H1 (cell line): ENCODE measurements at regions not wholly inside any gene's neighbourhood (a gene's known extent, or its start where the extent isn't known, plus 50 kb on each side); places are given as distances from the start of the nearest gene placed in this dataset.

ENCODE experiments used
- CTCF ChIA-PET: fragments of 300-600 bp; sonication (Branson Sonifier 250); formaldehyde crosslinking; loops from one replicate; lab custom pipeline; 2021; ENCODE audit not compliant: partially characterized antibody; lab: Charles Lee
- POLR2A ChIA-PET: fragments of 300-600 bp; sonication (Branson Sonifier 250); formaldehyde crosslinking; loops from one replicate; lab custom pipeline; 2021; ENCODE audit warnings: inconsistent platforms; ENCODE audit not compliant: partially characterized antibody; lab: Charles Lee
- DNase-seq, 2 experiments: peaks; one replicate each; pipeline versions ENCODE4 v3.0.0 to v3.0.0-alpha.2; 2010 to 2022; ENCODE audit warnings: low spot score in 2 of 2, low read depth in 1 of 2, mixed read lengths in 1 of 2
- FAIRE-seq: peaks from 2 replicates; lab custom pipeline; 2011; peaks lifted over from hg19 to GRCh38; lab: Jason Lieb, UNC
- H2AFZ ChIP-seq: 2 replicates; pipeline ENCODE4 v1.8.1; 2012; ENCODE audit warnings: low read length, inconsistent platforms
- H2AK5ac ChIP-seq: 2 replicates; pipeline ENCODE4 v1.6.1; 2013; ENCODE audit warnings: low read depth, low read length
- H2BK120ac ChIP-seq: replicated peaks from 2 replicates; pipeline ENCODE3; 2013; ENCODE audit warnings: low read depth, low read length, inconsistent platforms
- H2BK12ac ChIP-seq: 2 replicates; pipeline ENCODE4 v1.6.1; 2013; ENCODE audit warnings: low read depth, low read length
- H2BK15ac ChIP-seq: 2 replicates; pipeline ENCODE4 v1.6.1; 2013; ENCODE audit warnings: low read length
- H2BK20ac ChIP-seq: 2 replicates; pipeline ENCODE4 v1.6.1; 2013; ENCODE audit warnings: low read length
- H2BK5ac ChIP-seq: 2 replicates; pipeline ENCODE4 v1.6.1; 2013; ENCODE audit warnings: low read depth, low read length
- H3K14ac ChIP-seq: 2 replicates; pipeline ENCODE4 v1.6.1; 2013; ENCODE audit warnings: inconsistent platforms; ENCODE audit not compliant: insufficient read length
- H3K18ac ChIP-seq: 2 replicates; pipeline ENCODE4 v1.6.1; 2013; ENCODE audit warnings: low read length; ENCODE audit errors: extremely low read depth
- H3K23ac ChIP-seq: 2 replicates; pipeline ENCODE4 v1.6.1; 2013; ENCODE audit warnings: inconsistent platforms; ENCODE audit not compliant: insufficient read length
- H3K23me2 ChIP-seq: 2 replicates; pipeline ENCODE4 v1.6.1; 2013; ENCODE audit warnings: low read depth, low read length
- H3K27ac ChIP-seq: 2 replicates; pipeline ENCODE4 v1.6.1; 2011; ENCODE audit warnings: low read depth, low read length, inconsistent platforms
- H3K27me3 ChIP-seq, 4 experiments: replicated peaks in 1 of 4; 1 replicate in 1 of 4; 2 replicates in 3 of 4; pipeline versions ENCODE4 v1.6.1 to v1.8.1; 2011 to 2013; ENCODE audit warnings: low read length in 3 of 4, mild to moderate bottlenecking in 3 of 4, inconsistent platforms in 2 of 4, mixed read lengths in 2 of 4, moderate library complexity in 1 of 4; ENCODE audit not compliant: control insufficient read depth in 3 of 4, insufficient read depth in 3 of 4; ENCODE audit errors: extremely low read depth in 1 of 4
- H3K36me3 ChIP-seq, 4 experiments: 2 replicates each; pipeline versions ENCODE4 v1.6.1 to v1.8.1; 2011 to 2013; ENCODE audit warnings: mild to moderate bottlenecking in 4 of 4, low read length in 3 of 4, moderate library complexity in 2 of 4, control low read depth in 1 of 4, inconsistent platforms in 1 of 4; ENCODE audit not compliant: insufficient read depth in 4 of 4, control insufficient read depth in 2 of 4
- H3K4ac ChIP-seq: replicated peaks from 2 replicates; pipeline ENCODE3; 2013; ENCODE audit warnings: low read length, low read depth, mixed read lengths, inconsistent platforms; ENCODE audit not compliant: insufficient read length
- H3K4me1 ChIP-seq, 4 experiments: replicated peaks in 1 of 4; 1 replicate in 1 of 4; 2 replicates in 3 of 4; pipeline versions ENCODE4 v1.6.1 to v1.8.1; 2011 to 2013; ENCODE audit warnings: low read length in 3 of 4, inconsistent platforms in 2 of 4, mixed read lengths in 1 of 4; ENCODE audit not compliant: insufficient read depth in 4 of 4, control insufficient read depth in 3 of 4
- H3K4me2 ChIP-seq, 2 experiments: 2 replicates each; pipeline versions ENCODE4 v1.6.1 to v1.8.1; 2011 to 2013; ENCODE audit warnings: low read depth in 2 of 2, low read length in 2 of 2, control low read depth in 1 of 2, inconsistent platforms in 1 of 2, mild to moderate bottlenecking in 1 of 2; ENCODE audit not compliant: insufficient read depth in 1 of 2
- H3K4me3 ChIP-seq, 4 experiments: fragments of 200-600, 300-600 bp in 1 of 4; sonication (generic), shearing (Covaris generic), sonication (Bioruptor Twin) in 1 of 4; 2 replicates each; pipeline versions ENCODE4 v1.5.1 to v1.8.1; 2011 to 2016; ENCODE audit warnings: low read length in 4 of 4, low read depth in 3 of 4, control low read depth in 2 of 4, inconsistent platforms in 2 of 4, mild to moderate bottlenecking in 2 of 4, mixed read lengths in 1 of 4, moderate library complexity in 1 of 4; ENCODE audit not compliant: insufficient read depth in 2 of 4; ENCODE audit errors: extremely low read depth in 1 of 4
- H3K56ac ChIP-seq: replicated peaks from 2 replicates; pipeline ENCODE3; 2013; ENCODE audit warnings: low read depth, mild to moderate bottlenecking, mixed read lengths, low read length, inconsistent platforms; ENCODE audit not compliant: insufficient read length
- H3K79me1 ChIP-seq: 2 replicates; pipeline ENCODE4 v1.6.1; 2013; ENCODE audit warnings: low read depth, low read length, control low read depth
- H3K79me2 ChIP-seq, 2 experiments: 2 replicates each; pipeline versions ENCODE4 v1.6.1 to v1.8.1; 2012 to 2013; ENCODE audit warnings: low read length in 2 of 2, mild to moderate bottlenecking in 2 of 2, inconsistent platforms in 1 of 2; ENCODE audit not compliant: insufficient read depth in 2 of 2, control insufficient read depth in 1 of 2
- H3K9ac ChIP-seq, 4 experiments: replicated peaks in 1 of 4; 1 replicate in 1 of 4; 2 replicates in 3 of 4; pipeline versions ENCODE4 v1.6.1 to v1.8.1; 2011 to 2013; ENCODE audit warnings: low read depth in 3 of 4, low read length in 3 of 4, control low read depth in 2 of 4, mild to moderate bottlenecking in 2 of 4, moderate library complexity in 2 of 4, inconsistent platforms in 1 of 4; ENCODE audit errors: extremely low read depth in 1 of 4
- H3K9me3 ChIP-seq, 2 experiments: 2 replicates each; pipeline versions ENCODE4 v1.6.1 to v1.8.1; 2012 to 2013; ENCODE audit warnings: mild to moderate bottlenecking in 2 of 2, moderate library complexity in 2 of 2, control low read depth in 1 of 2, inconsistent platforms in 1 of 2, low read depth in 1 of 2, low read length in 1 of 2, mixed read lengths in 1 of 2; ENCODE audit not compliant: insufficient read depth in 2 of 2
- H4K20me1 ChIP-seq, 2 experiments: replicated peaks in 1 of 2; 2 replicates each; pipeline versions ENCODE3 to v1.8.1; 2011 to 2013; ENCODE audit warnings: inconsistent platforms in 2 of 2, low read length in 2 of 2, mild to moderate bottlenecking in 1 of 2; ENCODE audit not compliant: insufficient read depth in 2 of 2, control insufficient read depth in 1 of 2
- H4K5ac ChIP-seq: 2 replicates; pipeline ENCODE4 v1.6.1; 2013; ENCODE audit warnings: low read length, low read depth, mixed read lengths, inconsistent platforms; ENCODE audit not compliant: insufficient read length
- H4K8ac ChIP-seq: 2 replicates; pipeline ENCODE4 v1.8.0; 2013; ENCODE audit warnings: mild to moderate bottlenecking, moderate library complexity, low read length, inconsistent platforms; ENCODE audit not compliant: insufficient read depth; ENCODE audit errors: extremely low read depth
- H4K91ac ChIP-seq: replicated peaks from 2 replicates; pipeline ENCODE3; 2013; ENCODE audit warnings: low read length, mixed read lengths, inconsistent platforms; ENCODE audit not compliant: insufficient read length
- POLR2AphosphoS5 ChIP-seq: IDR thresholded peaks from 2 replicates; pipeline ENCODE4 v1.6.1; 2011; ENCODE audit warnings: low read depth, low read length
- YY1 ChIP-seq: IDR thresholded peaks from 2 replicates; pipeline ENCODE4 v1.6.1; 2011; ENCODE audit warnings: low read depth, mild to moderate bottlenecking, low read length

- H3K27me3 ChIP-seq = no peaks in the 10 kb centered on the region
- no peak overlapping the region for H3K9ac ChIP-seq
- ChIA-PET POLR2A (no interaction called here), CTCF (no interaction called here)
- H3K18ac ChIP-seq = no peak overlapping the region
- no peaks in the 10 kb centered on the region for H3K79me2 ChIP-seq
- H2BK5ac ChIP-seq = no peak overlapping the region
- H3K23me2 ChIP-seq = no peaks in the 10 kb centered on the region
- no peak overlapping the region for H3K14ac ChIP-seq
- no peak overlapping the region for H3K27ac ChIP-seq
- H2AK5ac ChIP-seq = no peak overlapping the region
- H3K4me2 ChIP-seq = no peak overlapping the region
- no peak overlapping the region for H4K91ac ChIP-seq
- no peak overlapping the region for H2BK12ac ChIP-seq
- DNase-seq (no peak), FAIRE-seq (no peak)
- no peak for TF ChIP-seq YY1
- TF ChIP-seq POLR2AphosphoS5 = no peak
- H3K23ac ChIP-seq = no peak overlapping the region
- no peak overlapping the region for H2BK15ac ChIP-seq
- no peak overlapping the region for H4K8ac ChIP-seq
- H4K20me1 ChIP-seq = no peaks in the 10 kb centered on the region
- no peak overlapping the region for H2AFZ ChIP-seq
- no peak overlapping the region for H4K5ac ChIP-seq
- H3K9me3 ChIP-seq = no peaks in the 10 kb centered on the region
- H2BK120ac ChIP-seq = no peak overlapping the region
- no peaks in the 10 kb centered on the region for H3K36me3 ChIP-seq
- H2BK20ac ChIP-seq = no peak overlapping the region
- H3K4me3 ChIP-seq = no peak overlapping the region
- no peak overlapping the region for H3K4ac ChIP-seq
- no peaks in the 10 kb centered on the region for H3K79me1 ChIP-seq
- H3K4me1 ChIP-seq = no peaks in the 10 kb centered on the region
- no peak overlapping the region for H3K56ac ChIP-seq
Measured at GRCh38 chr7:126140858-126141466, 1111.8 kb downstream of the GRM8 start.
